CMK (cell line): ENCODE measurements at regions not wholly inside any gene's neighbourhood (a gene's known extent, or its start where the extent isn't known, plus 50 kb on each side); places are given as distances from the start of the nearest gene placed in this dataset.
"Not testable (repeated sequence)": the region's sequence is repeated elsewhere in the genome, so short reads cannot be mapped to it uniquely, and the experiment has no call there.

Experiments
- DNase-seq: peaks from one replicate; pipeline ENCODE4 v3.0.0-alpha.2; 2010; ENCODE audit warnings: low read depth

DNA sequence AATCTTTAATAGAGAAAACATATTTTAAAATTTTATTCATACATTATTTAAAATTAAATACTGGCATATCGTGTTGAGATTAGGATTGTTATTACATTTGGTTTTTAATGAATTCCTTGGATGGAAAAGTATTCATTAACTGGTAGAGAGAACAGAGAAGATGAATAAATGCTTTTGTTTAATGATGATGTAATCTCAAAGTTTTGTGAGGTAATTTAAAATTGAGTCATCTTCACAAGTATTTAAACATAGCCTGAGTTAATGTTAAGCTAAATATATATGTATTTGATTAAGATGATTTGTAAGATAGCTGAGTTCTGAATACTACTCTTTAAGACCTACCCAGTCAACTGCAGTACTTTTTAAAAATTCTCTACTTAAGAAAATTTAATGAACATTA is 713.4 kb upstream of the VRK2 start:
- no peak for DNase-seq

DNA sequence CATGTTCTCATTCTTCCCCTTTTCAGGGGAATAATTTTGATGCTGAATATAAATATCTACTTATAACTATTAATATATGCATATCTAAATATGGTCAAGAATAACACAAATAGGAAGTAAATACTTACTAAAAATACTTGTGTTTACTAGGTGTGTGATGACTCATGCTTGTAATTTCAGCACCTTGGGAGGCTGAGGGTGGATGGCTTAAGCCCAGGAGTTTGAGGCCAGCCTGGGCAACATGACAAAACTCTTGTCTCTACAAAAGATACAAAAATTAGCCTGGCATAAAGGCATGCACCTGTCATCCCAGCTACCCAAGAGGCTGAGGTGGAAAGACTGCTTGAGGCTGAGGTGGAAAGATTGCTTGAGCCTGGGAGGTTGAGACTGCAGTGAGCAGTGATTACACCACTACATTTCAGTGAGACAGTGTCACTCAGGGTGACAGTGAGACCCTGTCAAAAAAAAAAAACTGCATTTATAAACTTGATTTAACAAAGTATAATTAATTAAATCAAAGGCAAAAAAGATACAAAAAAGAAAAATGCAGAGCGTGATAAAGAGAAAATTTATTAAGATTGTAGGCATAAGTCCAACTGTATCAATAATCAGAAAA is 703.1 kb upstream of the VRK2 start:
- DNase-seq = no peak

DNA sequence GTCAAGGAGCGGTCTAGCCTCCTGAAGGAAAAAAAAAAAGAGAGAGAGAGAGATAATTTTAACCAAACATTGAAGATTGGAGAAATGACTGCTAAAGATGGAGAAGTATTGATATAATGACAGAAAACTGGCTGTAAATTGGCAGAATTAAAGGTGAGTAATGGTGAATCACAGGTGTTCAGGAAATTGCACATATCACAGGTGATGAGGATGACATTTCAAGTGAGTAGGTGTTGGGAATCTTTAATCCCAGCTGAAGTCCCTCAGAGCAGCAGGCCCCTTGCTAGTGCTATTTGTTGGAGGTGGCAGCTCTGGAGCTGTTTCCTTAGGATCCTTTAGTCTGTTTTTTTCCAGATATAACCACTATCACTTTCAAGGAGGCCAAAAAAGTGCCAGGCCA is 678.4 kb upstream of the VRK2 start:
- DNase-seq = no peak

DNA sequence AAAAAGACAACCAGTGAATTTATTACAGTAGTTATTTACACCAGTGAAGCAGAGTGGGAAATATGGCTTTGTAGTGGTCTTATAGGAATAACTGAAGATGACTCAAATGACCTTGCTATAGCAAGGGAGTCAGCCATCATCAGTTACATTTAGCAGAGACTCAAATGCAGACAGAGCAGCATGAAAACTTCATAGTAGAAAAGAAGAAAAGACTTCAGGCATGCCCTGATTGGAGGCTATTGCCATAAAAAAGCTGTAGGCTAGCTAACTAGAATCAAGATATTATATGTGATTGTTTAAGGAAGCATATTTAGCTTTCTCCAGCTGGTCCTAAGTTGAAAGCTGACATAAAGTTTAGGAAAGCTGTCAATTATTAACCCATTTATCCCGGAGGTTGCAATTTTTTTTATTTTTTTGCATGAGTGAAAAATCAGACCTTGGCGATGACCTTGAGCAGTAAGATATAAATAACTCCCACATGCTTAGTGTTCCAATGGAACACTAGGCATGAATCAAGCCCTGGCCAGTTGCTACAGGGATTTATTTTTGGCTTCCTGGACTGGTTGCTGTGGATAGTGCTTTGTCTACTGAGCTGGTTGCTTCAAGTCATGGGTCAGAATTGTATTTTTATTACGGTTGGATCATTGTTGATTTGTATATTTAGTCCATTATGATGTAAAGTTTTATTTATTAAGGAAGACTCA is 675.6 kb upstream of the VRK2 start:
- DNase-seq = no peak

DNA sequence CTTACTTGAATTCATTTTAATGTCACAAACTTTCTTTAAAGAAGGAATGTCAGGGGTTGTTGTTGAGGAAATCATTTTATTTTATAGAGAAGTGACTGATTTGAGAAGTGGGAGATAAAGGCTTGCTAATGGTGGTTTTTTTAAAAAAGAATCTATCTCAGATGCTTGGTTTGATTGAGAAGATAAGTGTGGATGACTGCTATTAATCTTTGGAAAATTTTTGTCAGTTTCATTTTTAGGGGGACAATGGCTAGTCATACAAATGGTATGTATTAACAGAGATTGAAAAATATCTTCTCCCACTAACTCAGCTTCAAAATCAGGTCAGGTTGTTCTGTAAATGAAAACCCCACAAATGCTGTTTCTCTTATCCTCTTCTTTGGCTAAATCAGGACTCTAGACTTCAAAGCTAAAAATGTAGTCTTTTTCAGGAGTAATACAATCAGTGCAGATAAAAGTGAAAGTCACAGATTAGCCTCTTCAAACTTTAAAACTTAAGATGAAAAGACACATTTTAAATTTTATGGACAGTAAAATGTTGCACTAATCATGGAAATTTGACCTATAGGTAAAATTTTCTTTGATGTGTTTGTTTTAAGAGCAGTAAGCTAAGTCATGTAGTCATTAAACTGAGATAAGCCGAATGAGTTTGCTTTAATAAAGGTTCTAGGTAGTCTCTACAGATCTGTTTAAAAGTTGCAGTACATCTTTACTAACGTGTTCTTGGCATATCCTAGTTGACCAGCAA is 674.2 kb upstream of the VRK2 start:
- DNase-seq = no peak

DNA sequence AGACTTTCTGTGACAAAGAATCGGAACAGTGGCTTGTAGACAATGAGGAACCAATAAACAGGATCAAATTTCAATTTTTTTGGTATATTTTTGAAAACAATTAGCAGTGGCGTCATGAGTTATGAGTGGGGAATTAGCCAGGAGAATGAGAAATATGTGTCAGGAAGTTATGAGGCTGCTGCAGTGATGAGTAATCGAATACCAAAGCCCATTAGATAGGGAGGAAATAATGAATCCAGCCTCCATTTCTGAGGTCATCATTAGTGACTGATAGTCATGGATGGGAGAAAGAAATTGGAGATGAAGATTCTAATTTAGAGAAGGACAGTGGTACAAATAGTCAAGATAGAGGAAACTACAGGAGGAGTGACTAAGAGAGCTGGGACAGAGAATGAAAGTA is 673.1 kb upstream of the VRK2 start:
- no peak for DNase-seq

DNA sequence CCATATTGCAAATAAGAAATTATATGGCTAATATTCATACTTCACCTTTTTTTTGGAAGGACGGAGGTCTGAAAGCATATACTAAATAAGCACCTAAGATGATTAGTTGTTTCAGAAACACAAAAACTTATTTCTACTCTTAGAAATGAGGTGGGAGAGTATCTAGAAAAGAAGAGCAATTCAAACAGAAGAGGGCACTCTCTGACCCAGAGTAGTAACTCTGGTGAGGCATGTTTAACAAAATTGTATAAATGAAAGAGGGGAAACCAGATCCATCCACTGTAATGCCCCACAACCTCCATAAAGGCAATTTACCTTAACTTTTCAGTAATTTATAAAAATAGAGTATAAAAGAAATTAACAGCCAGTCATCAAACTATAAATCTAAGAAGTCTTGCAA is 669.6 kb upstream of the VRK2 start:
- no peak for DNase-seq

DNA sequence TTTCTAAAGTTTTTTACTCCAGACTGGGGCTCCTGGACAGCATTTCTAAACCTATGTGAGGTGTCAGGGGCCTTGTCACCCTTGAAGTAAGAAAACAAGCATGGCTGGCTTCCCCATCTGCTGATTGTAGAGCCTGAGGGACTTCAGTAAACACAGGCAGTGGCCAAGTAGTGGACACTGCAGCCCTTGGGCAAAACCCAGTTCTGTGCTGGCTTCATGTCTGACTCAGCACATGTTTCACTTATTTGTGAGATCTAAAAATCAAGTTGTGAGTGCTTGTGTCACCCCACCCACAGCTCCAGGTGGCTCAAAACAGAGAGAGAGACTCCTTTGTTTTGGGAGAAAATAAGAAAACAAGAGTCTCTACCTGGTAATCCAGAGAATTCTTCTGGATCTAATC is 660.3 kb upstream of the VRK2 start:
- DNase-seq = no peak

DNA sequence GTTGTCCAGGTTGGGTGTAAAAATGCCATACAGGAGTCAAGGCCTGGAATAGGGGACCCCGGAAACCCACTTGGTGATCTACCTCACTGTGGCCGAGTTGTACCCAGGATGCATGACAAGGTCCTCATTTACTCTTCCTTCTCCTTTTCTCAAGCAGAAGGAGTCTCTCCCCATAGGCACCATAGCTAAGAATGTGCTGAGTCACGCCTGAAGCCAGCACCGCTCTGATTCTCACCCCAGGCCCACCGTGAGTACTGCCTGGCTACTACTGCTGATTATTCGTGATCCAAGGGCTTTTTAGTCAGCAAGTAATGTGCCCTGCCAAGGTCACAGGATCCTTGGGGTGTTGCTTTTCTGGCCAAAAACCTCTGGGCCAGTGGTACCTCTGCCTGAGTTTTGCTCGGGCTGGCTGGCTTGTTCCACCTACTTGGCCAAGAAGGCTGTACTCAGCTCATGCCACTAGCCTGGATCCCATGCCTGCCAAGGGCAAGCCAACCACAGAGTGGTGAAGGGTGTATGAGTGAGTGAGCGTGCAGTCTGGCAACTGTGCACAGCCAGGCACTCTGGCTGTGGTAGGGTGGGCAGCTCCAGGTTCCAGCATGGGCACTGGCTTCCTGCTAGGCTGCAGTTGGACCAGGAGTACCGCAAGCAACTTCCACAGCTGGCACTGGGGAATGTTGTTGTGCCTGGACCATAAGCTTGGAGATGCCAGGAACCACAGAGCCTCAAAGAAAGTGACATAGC is 650.1 kb upstream of the VRK2 start:
- no peak for DNase-seq

DNA sequence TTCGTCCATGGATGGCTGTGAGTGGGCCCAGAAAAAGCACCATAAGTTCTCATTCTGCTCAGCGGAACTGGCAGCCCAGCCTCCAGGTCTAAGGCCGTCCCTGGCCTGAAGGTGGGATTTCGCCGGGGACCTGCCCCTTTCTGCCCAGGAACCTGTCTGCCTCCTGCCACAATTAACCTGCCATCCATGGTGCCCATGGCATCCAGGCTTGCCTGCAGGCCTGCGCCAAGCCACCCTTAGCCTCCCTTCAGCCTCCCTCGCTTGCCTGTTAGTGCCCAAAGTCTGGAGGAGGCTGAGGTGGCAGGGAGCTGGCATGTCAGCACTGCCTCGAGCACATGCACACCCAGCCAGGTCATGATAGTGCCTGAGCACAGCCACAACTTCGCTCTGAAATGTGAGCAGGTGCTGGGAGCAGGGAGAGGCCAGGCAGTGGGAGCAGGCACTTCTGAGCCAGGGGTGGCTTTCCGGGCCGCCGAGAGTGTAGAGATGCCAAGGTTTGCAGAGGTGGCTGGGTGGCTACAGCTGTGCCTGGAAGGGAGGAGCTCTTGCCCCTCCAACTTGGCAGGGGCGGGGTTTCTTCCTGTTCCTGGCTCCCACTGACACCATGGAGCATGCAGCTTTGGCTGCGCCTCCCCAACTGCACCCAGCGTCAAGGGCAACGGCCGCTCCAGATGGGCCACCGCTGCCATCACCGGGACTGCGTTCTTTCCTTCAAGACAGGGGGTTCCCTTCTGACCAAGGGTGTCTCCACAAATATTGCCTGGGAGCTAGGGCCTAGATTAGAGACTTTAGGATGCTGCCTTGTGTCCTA is 648.9 kb upstream of the VRK2 start:
- no peak for DNase-seq

DNA sequence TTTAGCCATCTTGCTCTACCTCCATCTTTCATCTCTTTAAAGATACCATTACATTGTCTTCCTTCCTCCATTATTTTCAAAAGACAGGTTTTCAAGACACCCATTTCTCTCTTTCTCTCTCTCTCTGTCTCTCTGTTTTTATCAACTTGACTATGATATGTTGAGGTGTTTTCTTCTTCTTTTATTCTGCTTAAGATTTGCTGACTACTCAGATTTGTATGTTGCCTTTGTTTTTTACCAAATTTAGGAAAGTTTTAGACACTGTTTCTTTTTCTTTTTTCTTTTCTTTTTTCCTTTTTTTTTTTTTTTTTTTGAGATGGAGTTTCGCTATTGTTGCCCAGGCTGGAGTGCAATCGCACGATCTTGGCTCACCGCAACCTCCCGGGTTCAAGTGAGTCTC is 647.5 kb upstream of the VRK2 start:
- no peak for DNase-seq

DNA sequence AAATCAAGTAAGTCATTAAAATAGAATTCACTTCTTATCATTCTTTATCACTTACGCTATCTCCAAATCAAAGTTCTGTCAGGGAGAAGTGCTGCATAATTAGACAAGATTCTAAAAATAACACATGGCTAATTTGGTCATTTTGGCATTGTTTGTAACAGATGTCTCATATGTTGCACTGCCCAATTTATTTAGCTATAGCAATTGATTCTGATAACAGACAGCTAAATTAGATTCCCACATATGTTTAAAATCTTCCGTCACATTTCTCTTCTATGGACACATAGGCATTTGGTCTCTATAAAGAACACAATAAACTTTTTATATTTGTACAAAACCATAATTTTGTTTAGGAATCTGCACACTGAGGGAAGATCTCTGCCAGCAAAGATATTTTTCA is 644.5 kb upstream of the VRK2 start:
- no peak for DNase-seq

DNA sequence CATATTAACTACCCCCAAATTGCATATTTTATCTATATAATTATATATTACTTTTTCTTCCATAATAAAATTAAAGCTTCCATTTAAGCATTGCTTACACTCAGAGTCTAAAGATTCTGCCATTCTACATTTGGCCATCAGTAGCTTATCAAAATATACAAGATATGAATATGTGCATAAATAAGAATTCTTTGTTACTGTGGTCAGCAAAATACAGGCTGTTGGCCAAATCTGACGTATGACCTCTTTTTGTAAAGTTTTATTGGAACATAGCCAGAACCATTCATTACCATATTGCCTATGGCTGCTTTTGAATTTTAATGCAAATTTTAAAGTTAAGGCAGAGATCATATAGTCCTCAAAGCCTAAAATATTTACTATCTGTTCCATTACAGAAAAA is 643.9 kb upstream of the VRK2 start:
- no peak for DNase-seq

DNA sequence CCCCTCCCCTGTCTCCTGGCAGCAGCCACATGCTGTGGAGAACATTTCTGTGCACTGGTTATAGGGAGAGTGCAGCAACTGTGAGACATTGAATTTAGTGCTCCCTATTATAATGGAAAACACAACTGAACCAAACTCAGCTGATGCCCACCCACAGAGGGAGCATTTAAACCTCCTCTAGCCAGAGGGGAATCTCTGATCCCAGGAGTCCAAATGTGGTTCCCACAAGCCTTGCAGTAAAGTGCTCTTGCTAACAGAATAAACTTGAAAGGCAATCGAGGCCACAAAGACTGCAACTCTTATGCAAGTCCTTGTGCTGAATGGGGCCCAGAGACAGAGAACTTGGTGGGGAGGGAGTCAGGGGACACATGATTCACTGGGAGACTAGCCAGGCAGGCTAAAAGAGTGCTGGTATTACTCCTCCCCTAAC is 638.8 kb upstream of the VRK2 start:
- no peak for DNase-seq

DNA sequence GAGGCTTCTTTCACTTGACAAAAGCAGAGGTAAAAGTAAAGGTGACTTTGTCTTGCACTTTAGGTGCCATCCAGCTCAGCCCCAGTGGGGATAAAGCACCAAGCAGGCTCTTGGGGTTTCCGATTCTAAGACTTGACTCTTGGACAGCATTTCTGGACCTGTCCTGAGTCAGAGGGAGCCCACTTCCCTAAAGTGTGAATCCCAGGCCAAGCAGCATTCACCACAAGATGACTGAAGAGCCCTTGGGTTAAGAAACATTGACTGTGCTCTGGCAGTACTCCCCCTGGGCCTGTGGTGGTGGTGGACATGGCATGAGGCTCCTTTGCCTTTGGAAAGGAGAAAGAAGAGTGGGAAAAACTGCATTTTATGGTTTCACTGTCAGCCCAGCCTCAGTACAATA is 638.0 kb upstream of the VRK2 start:
- DNase-seq = no peak

DNA sequence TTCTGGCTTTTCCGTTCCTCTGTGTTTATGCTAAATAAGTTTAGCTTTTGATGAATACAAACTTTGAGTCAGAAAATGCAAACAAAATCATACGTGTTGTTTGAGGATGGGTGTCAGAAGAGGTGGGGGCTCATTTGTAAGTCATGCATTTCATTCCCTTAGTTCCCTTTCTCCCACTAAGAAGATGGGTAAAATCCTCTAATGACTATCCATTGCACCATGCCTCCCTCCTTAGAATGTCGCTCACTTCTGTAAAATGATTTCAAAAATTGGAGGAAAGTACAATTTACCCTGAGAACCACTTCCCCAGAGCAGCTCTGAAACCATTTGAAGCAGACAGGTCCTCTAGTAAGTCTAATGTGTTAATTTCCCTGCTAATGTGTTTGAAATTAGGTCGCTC is 629.6 kb upstream of the VRK2 start:
- no peak for DNase-seq

DNA sequence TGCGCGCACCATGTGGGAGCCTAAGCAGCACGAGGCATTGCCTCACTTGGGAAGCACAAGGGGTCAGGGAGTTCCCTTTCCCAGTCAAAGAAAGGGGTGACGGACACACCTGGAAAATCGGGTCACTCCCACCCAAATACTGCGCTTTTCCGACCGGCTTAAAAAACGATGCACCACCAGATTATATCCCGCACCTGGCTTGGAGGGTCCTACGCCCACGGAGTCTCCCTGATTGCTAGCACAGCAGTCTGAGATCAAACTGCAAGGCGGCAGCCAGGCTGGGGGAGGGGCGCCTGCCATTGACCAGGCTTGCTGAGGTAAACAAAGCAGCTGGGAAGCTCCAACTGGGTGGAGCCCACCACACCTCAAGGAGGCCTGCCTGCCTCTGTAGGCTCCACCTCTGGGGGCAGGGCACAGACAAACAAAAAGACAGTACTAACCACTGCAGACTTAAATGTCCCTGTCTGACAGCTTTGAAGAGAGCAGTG is 627.7 kb upstream of the VRK2 start:
- DNase-seq = not testable (repeated sequence)

DNA sequence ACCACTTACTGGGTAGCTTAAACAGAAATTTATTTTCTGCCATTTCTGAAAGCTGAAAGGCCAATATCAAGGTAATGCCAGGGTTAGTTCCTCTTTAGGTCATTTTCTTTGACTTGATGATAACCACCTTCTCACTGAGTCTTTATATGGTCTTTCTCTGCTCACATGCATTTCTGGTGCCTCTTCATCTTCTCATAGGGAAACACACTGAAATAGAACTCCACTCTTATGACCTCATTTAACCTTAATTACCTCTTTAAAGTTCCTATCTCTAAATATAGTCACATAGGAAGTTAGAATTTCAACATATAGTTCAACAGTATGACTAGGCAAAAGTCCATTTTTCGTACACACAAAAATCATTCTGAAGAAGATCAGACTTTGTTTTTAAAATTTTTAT is 616.8 kb upstream of the VRK2 start:
- no peak for DNase-seq

DNA sequence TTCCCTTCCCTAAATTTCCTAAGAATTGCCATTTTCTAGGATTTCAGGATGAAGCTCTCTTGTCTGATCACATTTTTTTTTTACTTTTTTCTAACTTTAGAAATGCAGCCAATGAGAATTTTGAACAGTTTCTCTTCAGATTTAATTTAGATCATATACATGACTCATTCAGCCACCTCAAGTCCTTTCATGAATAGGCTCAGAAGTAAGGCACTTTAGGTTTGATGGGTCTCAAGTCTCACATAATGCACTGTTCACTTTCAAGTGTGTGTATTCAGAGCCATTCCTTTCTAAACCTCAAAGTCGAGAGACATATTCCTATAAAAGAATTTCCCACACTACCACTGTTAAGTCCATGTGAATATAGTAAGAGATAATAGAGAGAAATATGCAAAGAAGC is 614.1 kb upstream of the VRK2 start:
- no peak for DNase-seq

DNA sequence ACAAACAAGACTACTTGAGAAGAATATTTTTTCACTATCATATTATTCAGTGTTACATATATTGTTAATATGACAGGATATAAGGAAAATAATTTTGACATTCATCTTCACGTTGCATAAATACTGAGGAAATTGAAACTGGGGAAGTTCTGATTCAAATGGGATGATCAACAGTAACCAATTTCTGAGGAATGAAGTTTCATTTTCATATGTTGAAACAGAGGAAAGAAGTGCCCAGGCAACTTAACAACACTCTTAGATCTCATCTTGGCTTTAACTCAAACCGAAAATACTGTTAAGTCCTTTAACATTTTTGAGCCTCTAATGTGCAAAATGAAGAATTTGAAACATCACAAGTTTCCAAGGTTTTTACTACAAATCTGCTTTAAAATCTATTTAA is 612.2 kb upstream of the VRK2 start:
- DNase-seq = no peak

DNA sequence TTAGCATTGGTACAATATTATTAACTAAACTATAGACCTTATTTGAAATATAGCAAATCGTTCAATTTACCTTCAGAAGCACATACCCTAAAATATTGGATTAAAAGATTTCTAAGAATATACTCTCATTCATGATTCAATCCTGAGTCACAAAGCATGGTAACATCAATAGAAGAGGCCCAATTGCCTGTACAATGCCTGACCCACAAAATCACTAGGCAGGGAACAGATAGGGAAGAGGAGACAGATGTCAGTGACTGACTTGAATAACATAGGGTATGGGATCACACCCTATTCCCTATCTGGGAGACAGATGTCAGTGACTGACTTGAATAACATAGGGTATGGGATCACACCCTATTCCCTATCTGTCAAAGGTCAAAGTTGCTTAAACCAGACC is 611.6 kb upstream of the VRK2 start:
- DNase-seq = no peak

DNA sequence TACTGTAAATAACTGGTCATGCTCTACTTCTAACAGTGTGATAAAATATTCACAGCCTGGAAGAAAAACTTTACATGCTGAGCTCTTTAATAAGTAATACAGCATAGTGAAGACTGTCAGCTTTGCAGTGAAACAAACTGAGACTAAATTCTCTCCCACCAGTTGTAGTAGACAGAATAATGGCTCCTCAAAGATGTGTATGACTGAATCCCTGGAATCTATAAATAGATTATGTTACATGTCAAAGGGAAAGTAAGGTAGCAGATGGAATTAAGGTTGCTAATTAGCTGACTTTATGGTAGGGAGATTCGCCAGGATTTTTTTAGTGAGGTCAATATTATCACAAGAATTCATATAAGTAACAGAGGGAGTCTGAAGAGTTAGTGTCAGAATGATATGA is 609.5 kb upstream of the VRK2 start:
- DNase-seq = no peak
